ENCODE measurements at regions not wholly inside any gene's neighbourhood (a gene's known extent, or its start where the extent isn't known, plus 50 kb on each side); places are given as distances from the start of the nearest gene placed in this dataset.

GRCh38 chr9:131808291-131808690 is 68.4 kb upstream of the RAPGEF1 start:
- no peak for TF ChIP-seq REST (IDR thresholded peaks at IDR 0.05; ENCODE audit: low read depth, low read length)
- TF ChIP-seq FOXM1 (IDR thresholded peaks at IDR 0.05; ENCODE audit: low read depth): no peak
